ENCODE measurements at regions not wholly inside any gene's neighbourhood (a gene's known extent, or its start where the extent isn't known, plus 50 kb on each side); places are given as distances from the start of the nearest gene placed in this dataset.
"Not testable (repeated sequence)": the region's sequence is repeated elsewhere in the genome, so short reads cannot be mapped to it uniquely, and the experiment has no call there.

DNA sequence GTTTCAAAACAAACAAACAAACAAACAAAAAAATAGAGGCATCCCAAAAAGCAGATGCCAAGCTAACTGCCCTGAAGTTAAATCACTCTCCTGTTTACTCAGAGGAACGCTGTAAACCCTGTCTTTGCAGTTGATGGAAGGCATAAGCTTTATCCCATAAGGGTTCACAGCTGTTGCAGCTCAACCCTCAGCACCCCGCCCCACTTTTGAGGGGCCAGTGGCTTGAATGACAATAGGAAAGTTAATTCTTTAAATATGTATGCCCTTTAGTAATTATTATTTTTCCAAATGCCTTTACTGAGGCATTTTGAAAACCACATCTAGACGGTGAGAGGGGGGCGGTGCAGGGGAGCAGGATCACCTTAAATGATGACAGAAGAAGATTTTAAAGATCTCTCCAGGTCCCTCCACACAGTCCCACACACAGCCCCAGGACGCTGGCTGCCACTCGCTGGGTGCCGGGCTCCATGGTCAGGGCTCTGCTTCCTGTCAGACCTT is 272.1 kb downstream of the FAM43A start:
- Histone ChIP-seq H3K27ac (ENCODE audit: low read depth, low read length) (no peak overlapping the region), H3K79me2 (ENCODE audit: control insufficient read depth, insufficient read depth, low read length, unreplicated experiment) (no peaks in the 10 kb centered on the region), H2AFZ (ENCODE audit: low read length, unreplicated experiment) (no peak overlapping the region), H3K4me1 (ENCODE audit: control insufficient read depth, insufficient read depth, low read length, unreplicated experiment) (no peaks in the 10 kb centered on the region), H3K27me3 (ENCODE audit: insufficient read depth, low read length) (peaks cover 7% of the 10 kb centered on the region), H3K36me3 (ENCODE audit: insufficient read depth, low read length) (no peaks in the 10 kb centered on the region), H3K4me3 (ENCODE audit: low read depth, low read length) (no peak overlapping the region)

- no peak overlapping the region for H3K27ac ChIP-seq (ENCODE audit: low read depth, low read length)
- H2AFZ ChIP-seq (ENCODE audit: low read length, unreplicated experiment) = no peak overlapping the region
- no peaks in the 10 kb centered on the region for H3K36me3 ChIP-seq (ENCODE audit: insufficient read depth, low read length)
- H3K79me2 ChIP-seq (ENCODE audit: control insufficient read depth, insufficient read depth, low read length, unreplicated experiment) = no peaks in the 10 kb centered on the region
- H3K4me3 ChIP-seq (ENCODE audit: low read depth, low read length) = no peak overlapping the region
- H3K4me1 ChIP-seq (ENCODE audit: control insufficient read depth, insufficient read depth, low read length, unreplicated experiment) = no peaks in the 10 kb centered on the region
- peaks cover 7% of the 10 kb centered on the region for H3K27me3 ChIP-seq (ENCODE audit: insufficient read depth, low read length)
Observed at GRCh38 chr3:194959217-194959616, 273.5 kb downstream of the FAM43A start.

DNA sequence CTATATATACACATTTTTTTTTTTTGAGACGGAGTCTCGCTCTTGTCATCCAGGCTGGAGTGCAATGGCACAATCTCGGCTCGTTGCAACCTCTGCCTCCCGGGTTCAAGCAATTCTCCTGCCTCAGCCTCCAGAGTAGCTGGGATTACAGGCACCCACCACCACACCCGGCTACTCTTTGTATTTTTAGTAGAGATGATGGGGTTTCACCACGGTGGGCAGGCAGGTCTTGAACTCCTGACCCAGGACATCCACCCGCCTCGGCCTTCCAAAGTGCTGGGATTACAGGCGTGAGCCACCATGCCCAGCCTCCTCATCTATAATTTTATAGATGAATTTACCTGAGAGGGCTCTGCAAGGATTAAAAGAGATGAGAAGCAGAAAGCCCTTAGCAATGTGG is 274.0 kb downstream of the FAM43A start:
- H3K4me1 ChIP-seq (ENCODE audit: control insufficient read depth, insufficient read depth, low read length, unreplicated experiment); H3K36me3 ChIP-seq (ENCODE audit: insufficient read depth, low read length); H3K4me3 ChIP-seq (ENCODE audit: low read depth, low read length); H3K27ac ChIP-seq (ENCODE audit: low read depth, low read length); H3K27me3 ChIP-seq (ENCODE audit: insufficient read depth, low read length); H3K79me2 ChIP-seq (ENCODE audit: control insufficient read depth, insufficient read depth, low read length, unreplicated experiment); H2AFZ ChIP-seq (ENCODE audit: low read length, unreplicated experiment): not testable (repeated sequence)

GRCh38 chr3:194960446-194961032 is 274.9 kb downstream of the FAM43A start:
- no peak overlapping the region for H3K4me3 ChIP-seq (ENCODE audit: low read depth, low read length)
- no peaks in the 10 kb centered on the region for H3K4me1 ChIP-seq (ENCODE audit: control insufficient read depth, insufficient read depth, low read length, unreplicated experiment)
- no peaks in the 10 kb centered on the region for H3K79me2 ChIP-seq (ENCODE audit: control insufficient read depth, insufficient read depth, low read length, unreplicated experiment)
- H2AFZ ChIP-seq (ENCODE audit: low read length, unreplicated experiment) = no peak overlapping the region
- H3K27me3 ChIP-seq (ENCODE audit: insufficient read depth, low read length) = peaks cover 4% of the 10 kb centered on the region
- no peak overlapping the region for H3K27ac ChIP-seq (ENCODE audit: low read depth, low read length)
- H3K36me3 ChIP-seq (ENCODE audit: insufficient read depth, low read length) = no peaks in the 10 kb centered on the region

GRCh38 chr3:194961149-194961548 is 275.5 kb downstream of the FAM43A start:
- Histone ChIP-seq H2AFZ (ENCODE audit: low read length, unreplicated experiment) (no peak overlapping the region), H3K27me3 (ENCODE audit: insufficient read depth, low read length) (peaks cover 4% of the 10 kb centered on the region), H3K4me3 (ENCODE audit: low read depth, low read length) (no peak overlapping the region), H3K27ac (ENCODE audit: low read depth, low read length) (no peak overlapping the region), H3K36me3 (ENCODE audit: insufficient read depth, low read length) (no peaks in the 10 kb centered on the region), H3K4me1 (ENCODE audit: control insufficient read depth, insufficient read depth, low read length, unreplicated experiment) (no peaks in the 10 kb centered on the region), H3K79me2 (ENCODE audit: control insufficient read depth, insufficient read depth, low read length, unreplicated experiment) (no peaks in the 10 kb centered on the region)

DNA sequence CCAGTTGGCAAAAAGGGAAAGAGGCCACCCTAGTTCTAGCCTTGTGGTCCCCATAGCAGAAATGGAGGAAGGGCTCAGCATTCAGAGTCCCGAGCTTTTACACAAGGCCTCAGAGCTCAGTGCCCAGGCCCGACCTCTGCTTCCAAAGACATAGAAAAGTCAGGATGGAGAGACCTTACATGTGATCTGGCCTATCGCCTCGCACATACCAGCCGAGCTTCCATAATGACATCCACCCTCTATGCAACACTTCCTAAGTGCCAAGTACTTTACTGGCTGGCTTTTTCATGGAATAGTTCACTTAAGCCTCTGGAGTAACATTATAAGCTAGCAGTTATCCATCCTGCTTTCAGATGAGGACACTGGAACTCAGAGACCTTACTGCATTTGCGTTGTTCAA is 275.9 kb downstream of the FAM43A start:
- Histone ChIP-seq H3K27ac (ENCODE audit: low read depth, low read length) (no peak overlapping the region), H3K4me3 (ENCODE audit: low read depth, low read length) (no peak overlapping the region), H2AFZ (ENCODE audit: low read length, unreplicated experiment) (no peak overlapping the region), H3K79me2 (ENCODE audit: control insufficient read depth, insufficient read depth, low read length, unreplicated experiment) (no peaks in the 10 kb centered on the region), H3K4me1 (ENCODE audit: control insufficient read depth, insufficient read depth, low read length, unreplicated experiment) (no peaks in the 10 kb centered on the region), H3K27me3 (ENCODE audit: insufficient read depth, low read length) (peaks cover 8% of the 10 kb centered on the region), H3K36me3 (ENCODE audit: insufficient read depth, low read length) (no peaks in the 10 kb centered on the region)

DNA sequence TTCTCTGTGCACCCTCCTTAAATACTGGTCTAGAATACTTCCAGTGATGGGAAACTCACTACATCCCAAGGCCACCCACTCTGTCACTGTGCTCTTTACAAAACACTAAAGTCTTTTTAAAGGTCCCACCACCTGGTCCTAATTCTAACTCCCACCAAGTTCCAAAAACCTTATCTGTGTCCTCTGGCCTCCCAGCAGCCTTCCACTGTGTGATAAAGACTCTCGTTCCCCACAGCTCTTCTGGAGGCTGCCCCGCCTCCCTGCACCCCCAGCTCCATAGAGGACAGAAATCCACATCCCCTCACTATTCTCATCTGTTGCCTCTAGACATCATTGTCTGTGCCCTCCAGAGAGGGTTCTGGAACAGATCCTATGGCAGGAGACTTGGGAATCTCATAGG is 276.4 kb downstream of the FAM43A start:
- no peaks in the 10 kb centered on the region for H3K79me2 ChIP-seq (ENCODE audit: control insufficient read depth, insufficient read depth, low read length, unreplicated experiment)
- H3K4me3 ChIP-seq (ENCODE audit: low read depth, low read length) = no peak overlapping the region
- no peaks in the 10 kb centered on the region for H3K4me1 ChIP-seq (ENCODE audit: control insufficient read depth, insufficient read depth, low read length, unreplicated experiment)
- H3K36me3 ChIP-seq (ENCODE audit: insufficient read depth, low read length) = no peaks in the 10 kb centered on the region
- H3K27ac ChIP-seq (ENCODE audit: low read depth, low read length) = no peak overlapping the region
- H2AFZ ChIP-seq (ENCODE audit: low read length, unreplicated experiment) = no peak overlapping the region
- H3K27me3 ChIP-seq (ENCODE audit: insufficient read depth, low read length) = peaks cover 13% of the 10 kb centered on the region

GRCh38 chr3:194964809-194965208 is 279.1 kb downstream of the FAM43A start:
- Histone ChIP-seq H2AFZ (ENCODE audit: low read length, unreplicated experiment) (no peak overlapping the region), H3K36me3 (ENCODE audit: insufficient read depth, low read length) (no peaks in the 10 kb centered on the region), H3K79me2 (ENCODE audit: control insufficient read depth, insufficient read depth, low read length, unreplicated experiment) (no peaks in the 10 kb centered on the region), H3K4me3 (ENCODE audit: low read depth, low read length) (no peak overlapping the region), H3K4me1 (ENCODE audit: control insufficient read depth, insufficient read depth, low read length, unreplicated experiment) (no peaks in the 10 kb centered on the region), H3K27ac (ENCODE audit: low read depth, low read length) (no peak overlapping the region), H3K27me3 (ENCODE audit: insufficient read depth, low read length) (peaks cover 38% of the 10 kb centered on the region)

GRCh38 chr3:194967151-194968117 is 281.8 kb downstream of the FAM43A start:
- Histone ChIP-seq H2AFZ (ENCODE audit: low read length, unreplicated experiment) (no peak overlapping the region), H3K4me1 (ENCODE audit: control insufficient read depth, insufficient read depth, low read length, unreplicated experiment) (no peaks in the 10 kb centered on the region), H3K36me3 (ENCODE audit: insufficient read depth, low read length) (no peaks in the 10 kb centered on the region), H3K27ac (ENCODE audit: low read depth, low read length) (no peak overlapping the region), H3K4me3 (ENCODE audit: low read depth, low read length) (no peak overlapping the region), H3K79me2 (ENCODE audit: control insufficient read depth, insufficient read depth, low read length, unreplicated experiment) (no peaks in the 10 kb centered on the region), H3K27me3 (ENCODE audit: insufficient read depth, low read length) (peaks cover 64% of the 10 kb centered on the region)

DNA sequence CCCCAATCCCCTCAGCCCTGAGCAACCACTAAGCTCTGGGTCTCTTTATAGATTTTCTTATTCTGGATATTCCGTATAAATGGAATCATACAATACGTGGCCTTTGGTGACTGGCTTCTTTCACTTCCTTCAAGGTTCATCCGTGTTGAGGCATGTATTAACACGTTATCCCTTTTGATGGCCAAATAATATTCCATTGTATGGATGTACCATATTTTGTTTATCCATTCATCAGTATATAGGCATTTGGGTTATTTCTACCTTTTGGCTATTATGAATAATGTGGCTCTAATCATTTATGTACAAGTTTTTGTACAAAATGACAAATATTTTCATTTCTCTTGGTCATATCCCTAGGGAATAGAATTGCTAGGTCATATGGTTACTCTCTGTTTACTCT is 284.4 kb downstream of the FAM43A start:
- Histone ChIP-seq H3K79me2 (ENCODE audit: control insufficient read depth, insufficient read depth, low read length, unreplicated experiment) (no peaks in the 10 kb centered on the region), H2AFZ (ENCODE audit: low read length, unreplicated experiment) (no peak overlapping the region), H3K4me1 (ENCODE audit: control insufficient read depth, insufficient read depth, low read length, unreplicated experiment) (no peaks in the 10 kb centered on the region), H3K4me3 (ENCODE audit: low read depth, low read length) (no peak overlapping the region), H3K27ac (ENCODE audit: low read depth, low read length) (no peak overlapping the region), H3K36me3 (ENCODE audit: insufficient read depth, low read length) (no peaks in the 10 kb centered on the region), H3K27me3 (ENCODE audit: insufficient read depth, low read length) (peaks cover 87% of the 10 kb centered on the region)

DNA sequence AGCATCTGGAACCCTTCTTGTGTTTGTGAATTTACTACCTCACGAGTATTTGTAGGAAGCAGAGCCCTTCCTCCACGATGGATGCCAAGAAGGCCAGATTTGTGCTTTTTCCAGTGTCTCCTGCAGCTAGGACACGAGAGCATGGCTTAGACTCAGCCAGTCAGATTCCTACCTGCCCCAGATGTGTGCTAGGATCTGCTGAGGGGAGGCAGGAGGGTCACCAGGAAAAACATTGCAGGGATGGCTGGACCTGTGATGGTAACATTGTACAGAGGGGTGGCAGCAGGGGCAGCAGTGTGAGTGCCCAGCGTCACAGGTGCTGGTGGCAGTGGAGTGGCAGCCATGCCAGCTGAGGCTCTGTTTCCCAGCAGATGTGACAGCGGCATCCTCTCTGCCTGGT is 285.3 kb downstream of the FAM43A start:
- Histone ChIP-seq H3K36me3 (ENCODE audit: insufficient read depth, low read length) (no peaks in the 10 kb centered on the region), H3K4me3 (ENCODE audit: low read depth, low read length) (no peak overlapping the region), H3K79me2 (ENCODE audit: control insufficient read depth, insufficient read depth, low read length, unreplicated experiment) (no peaks in the 10 kb centered on the region), H3K4me1 (ENCODE audit: control insufficient read depth, insufficient read depth, low read length, unreplicated experiment) (no peaks in the 10 kb centered on the region), H2AFZ (ENCODE audit: low read length, unreplicated experiment) (no peak overlapping the region), H3K27ac (ENCODE audit: low read depth, low read length) (no peak overlapping the region), H3K27me3 (ENCODE audit: insufficient read depth, low read length) (peaks cover 89% of the 10 kb centered on the region)
